GM19023 (cell line): ENCODE measurements at regions not wholly inside any gene's neighbourhood (a gene's known extent, or its start where the extent isn't known, plus 50 kb on each side); places are given as distances from the start of the nearest gene placed in this dataset.
"Not testable (repeated sequence)": the region's sequence is repeated elsewhere in the genome, so short reads cannot be mapped to it uniquely, and the experiment has no call there.

Source experiments
- ATAC-seq: cut with Tn5 transposase; IDR thresholded peaks from one replicate; pipeline ENCODE4 v1.9.1; 2021; ENCODE audit warnings: mild to moderate bottlenecking, moderate library complexity; ENCODE audit not compliant: unreplicated experiment

GRCh38 chr6:21741221-21742109, 147.9 kb downstream of the SOX4 start:
- no peak for ATAC-seq

- no peak for ATAC-seq
These were observed 148.7 kb downstream of the SOX4 start for GRCh38 chr6:21742238-21742660.

GRCh38 chr6:21744331-21744730, 150.8 kb downstream of the SOX4 start:
- ATAC-seq, result no peak

GRCh38 chr6:21745543-21746337, 152.2 kb downstream of the SOX4 start:
- ATAC-seq, result no peak

GRCh38 chr6:21747441-21747840, 153.9 kb downstream of the SOX4 start:
- ATAC-seq, result no peak

- no peak for ATAC-seq
These were observed 154.9 kb downstream of the SOX4 start for GRCh38 chr6:21748343-21749056.

- ATAC-seq, result no peak
These were observed 156.2 kb downstream of the SOX4 start for GRCh38 chr6:21749754-21750153.

GRCh38 chr6:21750575-21750974, 157.0 kb downstream of the SOX4 start:
- no peak for ATAC-seq

GRCh38 chr6:21751608-21752007, 158.1 kb downstream of the SOX4 start:
- ATAC-seq, result no peak

- no peak for ATAC-seq
These were observed 158.7 kb downstream of the SOX4 start for GRCh38 chr6:21752054-21752811.

- no peak for ATAC-seq
These were observed 159.9 kb downstream of the SOX4 start for GRCh38 chr6:21753241-21754108.

- ATAC-seq, result peak; percentile 72
These were observed 161.3 kb downstream of the SOX4 start for GRCh38 chr6:21754891-21755290.

GRCh38 chr6:21756487-21756886, 162.9 kb downstream of the SOX4 start:
- ATAC-seq, result no peak

- not testable (repeated sequence) for ATAC-seq
These were observed 163.8 kb downstream of the SOX4 start for GRCh38 chr6:21757392-21757791.

GRCh38 chr6:21759721-21760120, 166.2 kb downstream of the SOX4 start:
- ATAC-seq, result no peak

- not testable (repeated sequence) for ATAC-seq
These were observed 167.6 kb downstream of the SOX4 start for GRCh38 chr6:21761053-21761730.

- ATAC-seq, result no peak
These were observed 171.4 kb downstream of the SOX4 start for GRCh38 chr6:21764989-21765388.

- ATAC-seq, result no peak
These were observed 174.5 kb downstream of the SOX4 start for GRCh38 chr6:21767891-21768648.
